GM20000 (cell line): ENCODE measurements at regions not wholly inside any gene's neighbourhood (a gene's known extent, or its start where the extent isn't known, plus 50 kb on each side); places are given as distances from the start of the nearest gene placed in this dataset.

Source experiments
- DNase-seq: peaks from one replicate; pipeline ENCODE4 v3.0.0; 2012; ENCODE audit warnings: low spot score
- CTCF ChIP-seq: IDR thresholded peaks from 2 replicates; pipeline ENCODE4 v1.5.1; 2012; ENCODE audit warnings: mild to moderate bottlenecking, control low read depth; ENCODE audit errors: extremely low read depth, missing control alignments

- no peak for DNase-seq
- TF ChIP-seq CTCF: no peak
Measured at GRCh38 chr7:96452146-96452545, 130.2 kb upstream of the SLC25A13 start.

- TF ChIP-seq CTCF: no peak
Measured at GRCh38 chr7:96449094-96449493, 127.2 kb upstream of the SLC25A13 start.

GRCh38 chr7:96447109-96447645, 125.3 kb upstream of the SLC25A13 start:
- no peak for TF ChIP-seq CTCF
- DNase-seq: no peak

More at GRCh38 chr7:96449094-96449493, 127.2 kb upstream of the SLC25A13 start:
- DNase-seq: no peak

GRCh38 chr7:96441436-96442084, 119.7 kb upstream of the SLC25A13 start:
- DNase-seq: no peak

GRCh38 chr7:96440328-96440727, 118.4 kb upstream of the SLC25A13 start:
- TF ChIP-seq CTCF: no peak
- no peak for DNase-seq

More at GRCh38 chr7:96441436-96442084, 119.7 kb upstream of the SLC25A13 start:
- no peak for TF ChIP-seq CTCF

- DNase-seq: no peak
- no peak for TF ChIP-seq CTCF
Measured at GRCh38 chr7:96436880-96437279, 115.0 kb upstream of the SLC25A13 start.

GRCh38 chr7:96430356-96430755, 108.5 kb upstream of the SLC25A13 start:
- no peak for TF ChIP-seq CTCF
- no peak for DNase-seq
